ENCODE measurements at regions not wholly inside any gene's neighbourhood (a gene's known extent, or its start where the extent isn't known, plus 50 kb on each side); places are given as distances from the start of the nearest gene placed in this dataset.

DNA sequence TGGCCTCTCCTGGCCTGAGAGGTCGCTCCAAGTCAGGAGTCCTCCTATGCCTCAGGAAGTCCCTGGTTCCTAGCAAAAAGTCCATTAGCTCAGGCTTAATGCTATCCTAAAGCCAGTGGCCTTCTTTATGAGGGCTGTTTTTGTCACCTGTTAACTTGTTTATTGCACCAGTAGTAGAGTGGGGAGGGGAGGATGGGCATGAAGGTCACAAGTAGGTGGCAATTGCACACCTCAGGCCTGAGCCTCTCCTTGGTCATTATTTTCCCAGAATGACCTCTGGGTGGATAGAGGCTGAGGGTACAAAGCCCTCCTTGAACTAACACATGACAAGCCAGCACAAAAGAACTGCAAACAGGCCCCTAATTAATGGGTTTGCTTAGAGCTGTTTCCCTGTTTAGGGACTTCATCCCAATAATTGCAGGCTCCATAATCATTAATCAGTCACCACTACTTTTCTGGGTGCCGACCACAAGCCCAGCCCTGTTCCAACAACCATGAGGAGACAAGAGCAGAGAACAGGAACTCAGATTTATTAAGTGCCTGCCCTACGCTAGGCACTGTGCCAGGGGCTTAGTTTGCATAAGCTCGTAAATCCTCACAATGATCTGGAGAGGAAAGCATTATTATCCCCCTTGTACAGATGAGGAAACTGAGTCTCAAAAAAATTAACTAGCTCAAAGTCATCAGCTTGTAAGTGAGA lies 123.0 kb upstream of the PKDCC start:
- no peak for DNase-seq

DNA sequence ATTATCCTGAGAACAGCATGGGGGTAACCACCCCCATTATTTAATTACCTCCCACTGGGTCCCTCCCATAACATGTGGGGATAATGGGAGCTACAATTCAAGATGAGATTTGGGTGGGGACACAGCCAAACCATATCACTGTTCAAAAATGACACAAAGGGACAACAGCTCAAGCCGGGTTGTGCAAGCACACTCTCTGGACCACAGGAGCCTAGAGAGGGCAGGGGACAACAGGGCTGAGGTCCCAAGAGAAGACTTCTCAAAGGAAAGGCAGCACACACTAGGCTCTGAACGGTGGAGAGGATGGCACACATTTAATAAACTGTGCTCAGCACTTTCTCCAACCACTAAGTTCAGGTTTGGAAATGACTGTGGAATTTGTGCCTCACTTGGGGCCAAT lies 122.1 kb upstream of the PKDCC start:
- DNase-seq: no peak

DNA sequence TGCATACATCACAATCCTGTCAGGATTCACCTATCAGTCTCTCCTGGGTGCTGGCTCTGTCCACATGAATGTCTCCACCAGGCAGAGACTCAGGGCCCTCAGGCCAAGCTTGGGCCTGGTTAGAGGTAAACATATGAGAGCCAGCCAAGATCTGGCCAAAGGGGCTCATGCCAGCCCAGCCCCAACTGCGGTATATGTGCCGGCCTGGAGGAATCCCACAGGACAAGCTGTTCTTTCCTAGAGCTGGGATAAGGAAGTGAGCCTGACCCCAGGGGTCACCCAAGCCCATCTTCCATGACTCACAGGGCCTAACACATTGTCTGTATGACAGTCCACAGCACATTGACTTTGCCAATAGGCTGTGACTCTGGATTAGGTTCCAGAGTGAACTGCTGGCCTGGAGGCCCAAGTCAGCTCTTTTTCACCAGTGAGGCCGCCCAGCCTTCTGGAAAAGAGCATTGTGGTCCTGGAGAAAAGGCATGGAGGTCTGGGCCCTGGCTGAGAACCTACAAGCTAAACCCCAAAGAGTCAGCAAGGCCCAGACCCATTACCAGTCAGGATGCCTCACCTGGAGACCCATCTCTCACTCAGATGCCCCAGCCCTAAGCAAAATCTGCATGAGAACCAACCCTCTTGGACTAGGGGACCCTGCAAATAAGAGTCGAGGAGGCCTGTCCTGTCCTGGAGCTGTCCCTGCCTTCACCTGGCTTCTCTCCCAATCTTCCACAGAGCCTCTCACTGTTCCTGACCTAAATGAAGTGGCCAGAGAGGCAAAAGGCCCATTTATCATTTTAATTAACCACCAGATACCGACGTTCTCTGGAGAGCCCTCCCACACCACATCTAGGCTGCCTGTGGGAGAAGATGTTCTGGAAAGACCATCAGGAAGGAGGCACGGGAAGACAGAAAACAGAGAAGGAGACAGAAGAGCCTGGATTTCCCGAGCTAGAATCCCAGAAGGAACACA lies 120.9 kb upstream of the PKDCC start:
- no peak for DNase-seq

DNA sequence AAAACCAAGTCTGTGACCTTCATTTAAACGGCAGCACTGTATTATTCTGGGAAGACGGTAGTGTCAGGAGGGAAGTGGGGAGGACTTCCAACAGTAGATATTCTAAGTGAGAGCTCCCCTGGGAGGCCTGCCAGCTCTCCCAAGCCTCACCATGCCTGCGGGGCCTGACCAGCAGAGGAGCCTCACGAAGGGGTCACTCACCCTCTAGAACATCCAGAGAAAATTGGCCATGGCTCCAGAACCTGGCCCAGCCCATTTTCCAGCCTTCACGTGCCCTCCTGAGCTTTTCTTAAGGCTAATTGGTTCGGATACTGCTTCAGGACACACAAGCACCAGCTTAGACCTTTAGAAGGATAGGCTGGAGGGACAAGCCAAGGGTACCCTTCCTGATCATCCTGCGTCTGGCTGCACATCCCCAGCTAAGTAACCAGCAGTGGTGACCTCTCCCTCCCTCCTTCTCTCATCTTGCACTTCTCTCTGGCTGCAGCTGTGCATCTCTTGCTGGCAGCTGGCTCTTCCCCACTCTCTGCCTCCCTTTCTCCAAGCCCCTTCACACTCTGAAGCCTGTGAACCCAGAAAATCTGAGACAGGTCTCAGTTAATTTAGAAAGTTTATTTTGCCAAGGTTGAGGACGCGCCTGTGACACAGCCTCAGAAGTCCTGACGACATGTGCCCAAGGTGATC lies 120.1 kb upstream of the PKDCC start:
- DNase-seq: no peak

DNA sequence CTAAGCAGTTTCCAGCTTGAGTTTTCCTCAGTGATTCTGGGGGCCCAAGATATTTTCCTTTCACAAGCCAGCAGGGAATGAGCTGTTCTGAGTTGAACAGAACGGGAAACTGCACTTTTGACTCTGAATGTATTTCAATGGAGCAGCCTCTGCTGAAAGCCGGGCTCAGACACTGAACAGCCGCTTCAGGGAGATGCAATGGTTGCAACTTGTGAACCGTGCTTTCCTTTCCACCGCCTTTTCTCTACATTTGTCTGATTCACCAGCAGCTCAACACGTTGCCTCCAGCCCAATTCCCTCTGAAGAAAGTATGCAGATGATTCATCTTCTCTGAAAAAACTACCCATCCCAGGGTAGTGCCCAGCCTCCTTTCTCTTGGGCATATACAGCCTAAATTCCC lies 119.3 kb upstream of the PKDCC start:
- no peak for DNase-seq

DNA sequence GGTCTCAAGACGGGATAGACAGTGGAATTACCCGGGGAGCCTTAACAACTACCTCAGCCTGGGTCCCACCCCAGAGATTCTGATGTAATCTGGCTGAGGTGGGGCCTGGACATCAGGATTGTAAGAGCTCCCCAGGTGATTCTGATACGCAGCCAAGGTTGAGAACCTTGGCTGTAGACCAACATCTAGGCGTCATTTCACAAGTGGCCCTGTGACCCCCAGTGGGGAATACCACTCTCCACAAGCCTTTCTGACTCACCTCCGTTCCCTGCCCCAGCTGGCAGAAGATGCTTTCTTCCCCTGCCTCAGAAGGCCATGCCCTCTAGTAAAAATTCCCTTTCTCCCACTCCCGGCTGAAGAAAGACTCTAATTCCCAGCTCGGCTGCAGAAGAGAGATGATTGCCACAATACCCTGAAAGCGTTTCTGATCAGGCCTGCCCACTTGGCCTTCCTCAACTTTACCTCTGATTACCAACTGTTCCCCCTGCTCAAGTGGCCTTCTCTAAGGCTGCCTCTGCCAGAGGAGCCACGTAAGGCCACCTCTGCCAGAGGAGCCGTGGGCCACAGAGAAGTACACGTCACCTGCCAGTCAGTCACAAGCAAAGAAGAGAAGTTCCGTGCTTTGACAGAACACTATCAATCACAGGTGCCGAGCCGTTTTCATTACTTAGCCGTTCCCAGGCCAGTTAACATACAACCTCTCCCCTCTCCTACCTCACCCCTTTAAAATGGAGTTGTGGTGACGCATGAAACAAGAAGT lies 116.8 kb upstream of the PKDCC start:
- no peak for DNase-seq

DNA sequence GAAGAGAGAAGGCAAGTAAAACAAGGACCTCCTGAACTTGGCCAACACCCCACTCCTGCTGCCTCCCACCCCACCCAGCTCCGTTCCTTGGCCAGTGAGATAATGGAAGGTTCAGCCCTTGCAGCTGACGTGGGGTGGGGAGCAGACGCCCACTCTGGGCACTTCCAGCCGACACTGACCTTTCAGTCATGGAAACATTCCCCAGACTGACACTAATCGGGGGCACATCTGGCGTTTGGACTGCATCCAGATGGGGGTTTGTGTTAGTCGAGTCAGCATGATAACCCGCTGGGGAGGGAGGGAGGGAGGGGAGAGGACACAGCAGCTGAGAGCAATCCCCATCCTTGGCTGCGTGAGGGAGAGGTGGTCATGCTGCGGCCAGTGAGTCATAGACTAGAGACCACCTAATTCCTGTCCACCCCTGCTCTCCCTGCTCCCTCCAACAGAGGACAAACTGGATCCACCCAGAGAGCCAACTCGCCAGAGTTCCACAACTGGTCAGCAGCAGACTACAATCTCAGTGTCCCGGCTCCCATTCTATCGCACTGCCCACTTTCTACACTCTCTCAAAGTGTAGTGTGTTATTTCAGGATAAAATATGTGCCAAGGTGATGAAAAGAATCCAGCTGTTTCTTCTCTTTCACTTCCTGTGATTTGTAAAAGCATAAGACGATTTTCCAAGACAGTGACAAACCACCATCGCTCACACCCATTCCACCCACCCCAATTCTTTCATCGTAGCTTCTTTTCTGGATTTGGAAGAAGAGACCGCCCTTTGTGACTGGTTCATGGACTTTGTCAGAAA lies 115.4 kb upstream of the PKDCC start:
- DNase-seq: peak; percentile 94

DNA sequence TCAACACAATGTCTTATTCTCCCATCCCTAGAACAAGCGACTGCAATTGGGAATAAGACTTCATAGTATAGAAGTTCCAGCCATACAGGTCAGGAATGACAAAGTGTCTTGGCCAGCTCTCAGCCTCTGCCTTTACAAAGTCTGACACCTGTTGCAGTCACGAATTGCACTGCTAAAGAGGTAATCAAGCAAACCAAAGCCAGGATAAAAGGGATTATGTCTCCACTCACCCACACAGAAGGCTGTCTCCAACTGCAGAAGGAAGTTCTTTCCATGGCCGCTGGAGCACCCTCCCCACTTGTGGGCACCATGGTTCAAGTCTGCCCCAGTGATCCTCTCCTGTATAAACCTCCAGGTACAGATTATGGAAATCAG lies 114.8 kb upstream of the PKDCC start:
- DNase-seq: no peak

DNA sequence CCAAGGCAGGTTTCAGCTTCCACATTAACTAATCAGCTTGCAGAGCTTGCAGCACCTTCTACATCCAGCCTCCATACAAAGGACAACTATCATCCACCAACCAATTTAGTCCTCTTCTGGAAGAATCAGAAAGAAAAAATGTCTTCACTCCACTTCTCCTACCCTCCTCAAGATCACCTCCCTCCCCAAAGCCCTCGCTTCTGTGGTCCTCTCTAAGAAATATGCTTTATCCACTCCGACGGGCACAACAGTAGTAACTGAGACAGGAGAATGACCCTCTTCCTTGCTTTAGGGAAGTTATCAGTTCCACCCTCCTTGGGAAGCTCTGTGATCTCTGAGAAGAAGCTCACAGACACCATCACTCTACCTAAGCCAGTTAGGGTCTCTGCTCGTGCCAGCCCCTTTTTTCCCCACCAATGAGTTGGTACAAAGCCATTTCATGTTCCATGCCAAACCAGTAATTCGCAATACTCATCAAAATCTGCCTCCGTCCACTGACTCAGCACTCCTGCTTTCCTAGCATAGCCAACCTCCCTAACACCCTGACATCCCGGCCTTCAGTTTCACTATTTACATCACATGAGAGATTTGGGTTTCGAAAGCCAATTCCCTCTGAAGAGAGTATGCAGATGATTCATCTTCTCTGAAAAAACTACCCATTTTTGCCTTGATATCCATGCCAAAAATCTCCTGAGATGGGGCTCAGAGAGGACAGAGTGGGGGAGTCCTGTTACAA lies 114.1 kb upstream of the PKDCC start:
- no peak for DNase-seq

DNA sequence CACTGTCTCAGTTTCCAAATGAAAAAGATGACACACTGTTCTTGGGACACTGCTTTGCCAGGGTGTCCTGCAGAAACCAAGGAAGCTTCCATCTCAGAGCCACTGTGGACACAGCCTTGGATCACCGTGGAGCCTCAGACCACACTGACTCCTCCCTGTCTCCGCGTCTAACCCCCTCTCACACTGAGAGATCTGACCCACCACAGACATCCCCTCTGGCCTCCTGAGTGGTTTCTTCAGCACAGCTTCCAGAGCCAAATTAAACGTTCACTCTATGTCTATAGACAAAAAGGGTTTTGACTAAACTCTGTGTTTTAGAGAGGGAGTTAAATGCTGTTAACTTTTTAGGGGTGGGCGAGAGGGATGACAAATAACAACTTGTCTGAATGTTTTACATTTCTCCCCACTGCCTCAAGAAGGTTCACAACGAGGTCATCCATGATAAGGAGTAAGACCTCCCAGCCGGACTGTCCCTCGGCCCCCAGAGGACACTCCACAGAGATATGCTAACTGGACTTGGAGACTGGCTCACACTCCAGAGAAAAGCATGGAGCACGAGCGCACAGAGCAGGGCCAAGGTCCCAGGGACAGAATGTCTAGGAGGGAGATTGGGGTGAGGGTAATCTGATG lies 113.4 kb upstream of the PKDCC start:
- DNase-seq: peak; percentile 72

DNA sequence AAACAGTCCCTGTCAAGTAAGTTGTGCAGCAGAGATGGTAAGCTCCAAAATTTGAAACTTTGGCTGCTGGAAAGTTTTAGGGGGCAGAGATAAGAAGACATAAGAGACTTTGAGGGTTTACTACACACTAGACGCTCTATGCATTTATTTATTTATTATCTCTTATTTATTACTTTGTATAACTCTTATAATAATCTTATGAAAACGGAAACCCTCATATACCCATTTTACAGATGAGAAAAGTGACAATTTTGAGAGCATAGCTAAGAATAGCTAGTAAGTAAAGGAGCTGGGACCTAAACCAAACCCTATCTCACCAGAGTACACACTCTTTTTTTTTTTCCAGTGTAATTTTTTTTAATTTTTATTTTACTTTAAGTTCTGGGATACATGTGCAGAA lies 112.8 kb upstream of the PKDCC start:
- DNase-seq: no peak

DNA sequence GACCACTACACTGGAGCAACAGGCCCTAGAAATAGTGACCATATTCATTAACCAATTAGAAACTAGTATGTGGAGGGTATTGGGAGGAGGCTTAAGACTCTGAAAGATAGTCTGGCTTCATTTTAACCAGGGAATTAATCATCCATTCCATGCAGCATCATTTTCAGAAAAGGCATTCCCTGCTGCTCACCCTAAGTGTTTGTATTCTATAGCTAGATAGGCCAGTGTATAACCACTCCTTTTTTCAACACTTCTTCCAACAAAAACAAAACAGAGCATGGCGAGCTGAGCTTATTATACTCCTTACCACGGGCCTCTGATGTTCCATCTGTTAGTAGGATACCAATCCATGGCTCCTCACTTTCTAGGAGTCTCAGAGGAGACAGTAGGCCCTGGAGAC lies 112.0 kb upstream of the PKDCC start:
- no peak for DNase-seq

DNA sequence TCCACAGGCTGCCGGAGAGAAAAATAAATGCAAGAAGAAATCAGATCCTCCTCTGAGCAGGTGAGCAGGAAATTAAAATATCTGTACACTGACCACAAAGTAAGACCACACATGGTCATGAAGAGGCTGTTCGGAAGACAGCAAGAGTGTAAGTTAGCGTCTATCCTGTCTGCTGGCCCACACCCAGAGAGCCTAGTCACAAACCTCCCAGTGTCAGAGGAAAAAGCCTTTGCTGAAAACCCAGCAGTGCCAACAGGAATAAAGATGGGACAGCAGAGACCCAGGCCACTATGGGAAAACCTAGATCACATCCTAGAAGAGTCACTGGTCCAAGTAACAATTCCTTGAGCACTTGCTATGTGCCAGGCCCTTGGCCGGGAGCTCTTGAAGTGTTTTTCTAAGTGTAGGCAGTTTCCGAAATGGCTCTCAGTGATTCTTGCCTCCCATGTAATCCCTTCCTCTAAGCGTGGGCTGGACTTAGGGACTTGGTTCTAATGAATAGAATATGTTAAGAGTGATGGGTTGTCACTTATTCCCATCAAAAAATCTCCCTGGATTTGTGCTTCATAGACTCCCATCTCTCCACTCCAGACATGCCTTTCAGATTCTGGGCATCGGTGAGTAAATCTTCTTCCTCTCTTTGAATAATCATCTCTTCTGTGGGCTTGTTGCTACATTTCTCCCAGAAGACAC lies 110.9 kb upstream of the PKDCC start:
- DNase-seq: no peak

DNA sequence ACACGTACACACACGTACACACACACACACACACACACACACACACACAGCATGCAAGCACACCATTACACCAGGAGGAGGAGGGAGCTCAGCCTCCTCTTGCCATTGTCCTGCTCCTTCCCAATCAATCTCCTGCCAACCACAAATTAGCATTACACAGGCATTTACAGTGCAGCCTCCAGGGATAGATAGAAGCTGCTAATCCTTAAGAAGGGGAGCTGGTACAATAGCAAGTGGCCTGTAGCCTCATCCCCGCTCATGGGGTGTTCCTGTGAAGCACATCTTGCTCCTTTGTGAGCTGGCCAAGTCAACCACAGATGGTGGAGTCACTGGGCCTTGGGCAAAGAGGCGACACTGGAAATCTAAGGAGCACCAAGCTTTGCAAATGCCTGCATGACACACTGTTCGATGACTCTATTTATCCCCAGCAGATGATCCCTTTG lies 110.3 kb upstream of the PKDCC start:
- DNase-seq: no peak

DNA sequence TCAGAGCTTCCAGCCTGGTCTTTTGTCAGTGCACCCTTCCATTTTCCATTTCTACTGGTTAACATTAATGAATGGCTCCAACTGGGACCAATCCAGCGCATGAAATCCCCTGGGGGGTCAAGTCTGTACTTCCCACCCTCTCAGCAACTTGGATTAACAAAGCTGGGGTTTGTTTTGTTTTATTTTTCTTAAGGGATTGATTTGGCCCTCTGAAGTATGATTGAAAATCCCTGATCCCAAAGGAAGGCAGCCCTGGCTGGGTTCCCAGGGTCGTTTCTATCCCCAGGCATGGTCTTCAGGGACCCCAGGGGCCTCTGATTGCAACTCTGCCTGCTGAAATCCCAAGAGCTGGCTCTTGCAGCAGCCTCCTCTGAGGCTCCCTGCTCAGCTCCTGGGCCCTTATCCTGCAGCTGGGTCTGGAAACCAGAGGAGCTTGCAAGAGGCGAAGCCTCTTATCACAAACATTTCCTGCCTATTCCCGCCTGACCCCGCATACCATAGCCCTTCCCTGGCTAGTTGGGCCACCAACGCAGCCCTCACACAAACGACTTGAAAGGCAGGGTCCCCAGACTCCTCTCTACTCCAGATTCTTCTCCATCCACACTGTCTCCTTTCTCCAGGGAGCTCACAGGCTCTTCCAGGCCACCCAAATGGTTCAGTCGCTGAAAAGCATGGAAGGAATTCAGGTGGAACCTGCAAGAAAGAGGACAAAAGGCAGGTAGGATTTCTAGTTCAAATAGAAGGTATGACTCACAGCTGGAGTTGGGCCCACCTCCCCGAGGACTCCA lies 109.7 kb upstream of the PKDCC start:
- DNase-seq: no peak

DNA sequence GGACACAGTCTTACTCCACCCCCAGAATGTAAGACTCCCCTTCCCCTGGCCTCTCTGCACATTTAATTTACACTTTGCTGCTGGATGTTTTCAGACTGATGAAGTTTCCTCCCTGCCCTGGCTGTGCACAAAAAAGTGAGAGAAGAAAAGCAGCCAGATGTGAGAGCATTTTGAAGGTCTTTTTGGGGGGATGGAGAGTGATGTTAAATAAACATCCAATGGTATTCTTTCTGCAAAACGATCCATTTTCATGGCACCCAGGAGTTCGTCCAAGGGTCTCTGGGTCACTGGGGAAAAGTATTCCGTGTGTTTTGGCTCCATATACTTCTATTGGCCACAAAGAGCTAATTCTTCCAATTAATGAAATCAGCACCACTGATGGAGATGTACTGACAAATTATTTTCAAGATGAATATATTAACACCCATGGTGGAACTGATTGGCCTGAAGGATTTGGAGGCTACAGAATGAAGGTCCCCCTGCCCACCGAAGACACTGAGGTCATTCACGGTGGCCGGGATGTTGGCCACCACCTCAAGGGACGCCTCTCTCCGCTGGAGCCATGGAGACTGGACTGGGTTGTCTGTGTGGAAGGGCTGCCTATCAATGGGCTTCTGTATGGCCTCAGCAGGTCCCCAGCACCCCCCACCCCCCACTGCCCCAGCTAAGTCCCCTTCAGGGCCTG lies 107.6 kb upstream of the PKDCC start:
- DNase-seq: peak; percentile 69

DNA sequence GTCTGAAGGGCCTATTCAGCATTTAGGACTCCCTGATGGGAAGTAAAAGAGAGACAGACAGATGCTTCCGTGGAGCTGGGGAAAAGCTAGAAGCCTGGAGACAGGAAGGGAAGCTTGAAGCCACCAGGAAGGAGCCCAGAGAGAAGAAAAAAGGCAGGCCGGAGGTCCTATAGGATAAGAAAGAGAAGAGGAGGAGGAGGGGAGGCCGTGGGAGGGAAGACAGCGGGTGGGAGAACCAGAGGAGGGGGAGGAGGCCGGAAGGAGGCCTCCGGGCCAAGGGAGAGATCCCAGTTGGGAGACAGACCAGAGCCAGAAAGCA lies 107.1 kb upstream of the PKDCC start:
- peak; percentile 76 for DNase-seq

DNA sequence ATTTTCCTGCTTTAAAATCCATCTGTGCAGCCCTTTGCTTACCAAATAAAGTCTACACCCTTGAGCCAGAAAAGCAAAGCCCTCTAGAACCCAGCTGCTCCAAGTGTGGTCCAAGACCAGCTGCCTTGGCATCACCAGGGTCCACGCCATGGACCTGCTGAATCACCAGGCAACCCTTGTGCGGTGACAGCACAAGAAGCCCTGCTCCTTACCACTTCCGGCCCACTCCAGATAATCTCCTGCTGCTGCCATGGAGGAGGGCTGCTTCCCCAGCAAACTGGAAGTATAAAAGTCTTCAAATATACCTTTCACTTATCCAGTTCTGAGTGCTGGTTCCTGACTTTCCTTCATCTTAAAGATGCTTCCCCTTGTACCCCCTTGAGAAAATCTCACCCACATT lies 106.0 kb upstream of the PKDCC start:
- no peak for DNase-seq

DNA sequence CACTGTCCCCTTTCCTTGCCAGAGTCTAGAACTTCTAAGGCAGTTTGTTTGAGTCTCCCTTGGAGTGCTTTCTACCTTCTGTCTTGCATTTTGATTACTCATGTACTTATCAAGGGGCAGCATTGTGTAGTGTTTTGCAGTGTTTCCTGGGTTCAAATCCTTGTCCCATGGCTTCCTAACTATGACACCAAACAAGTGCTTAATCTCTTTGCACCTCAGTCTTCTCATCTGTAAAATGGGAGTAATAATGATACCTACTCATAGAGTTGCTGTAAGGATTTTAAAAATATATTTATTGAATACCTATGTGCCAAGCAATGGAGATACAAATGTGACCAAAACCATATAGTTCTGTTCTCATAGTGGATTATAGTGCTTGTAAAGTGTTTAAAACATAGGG lies 105.5 kb upstream of the PKDCC start:
- DNase-seq: no peak
